ENCODE measurements at regions not wholly inside any gene's neighbourhood (a gene's known extent, or its start where the extent isn't known, plus 50 kb on each side); places are given as distances from the start of the nearest gene placed in this dataset.

DNA sequence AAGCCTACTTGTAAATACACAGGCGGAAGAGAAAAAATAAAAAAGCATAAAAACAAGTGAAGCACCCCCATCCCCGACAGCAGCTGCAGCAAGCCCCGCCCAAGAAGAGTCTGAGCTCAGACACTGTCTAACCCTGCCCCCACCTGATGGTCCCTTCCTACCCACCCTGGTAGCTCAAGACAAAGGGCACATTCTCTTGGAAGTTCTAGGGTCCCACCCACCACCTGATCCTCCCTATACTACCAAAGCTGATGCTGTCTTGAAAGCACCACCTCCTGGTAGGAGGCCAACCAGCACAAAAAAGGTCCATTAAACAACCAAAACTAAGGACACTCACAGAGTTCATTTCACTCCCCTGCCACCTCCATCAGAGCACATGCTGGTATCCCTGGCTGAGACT, 308.2 kb downstream of the KLHL13 start:
- H4K20me1 ChIP-seq (ENCODE audit: insufficient read depth, low read length), result no peaks in the 10 kb centered on the region
- no peaks in the 10 kb centered on the region for H3K36me3 ChIP-seq (replicated peaks; ENCODE audit: insufficient read depth, low read length)
- H3K9me3 ChIP-seq (replicated peaks; ENCODE audit: insufficient read depth, low read length), result no peaks in the 10 kb centered on the region
- H3K27ac ChIP-seq (ENCODE audit: low read length), result no peak overlapping the region
- no peaks in the 10 kb centered on the region for H3K27me3 ChIP-seq (replicated peaks; ENCODE audit: insufficient read depth, low read length)
- DNase-seq, result no peak
- H3K79me2 ChIP-seq (ENCODE audit: low read length), result no peaks in the 10 kb centered on the region
- TF ChIP-seq EZH2 (optimal IDR thresholded peaks at IDR 0.05; ENCODE audit: low read depth, low read length) (no peak), EZH2phosphoT487 (IDR thresholded peaks at IDR 0.05; ENCODE audit: low read length) (no peak)
- TF ChIP-seq, protein P1, sequence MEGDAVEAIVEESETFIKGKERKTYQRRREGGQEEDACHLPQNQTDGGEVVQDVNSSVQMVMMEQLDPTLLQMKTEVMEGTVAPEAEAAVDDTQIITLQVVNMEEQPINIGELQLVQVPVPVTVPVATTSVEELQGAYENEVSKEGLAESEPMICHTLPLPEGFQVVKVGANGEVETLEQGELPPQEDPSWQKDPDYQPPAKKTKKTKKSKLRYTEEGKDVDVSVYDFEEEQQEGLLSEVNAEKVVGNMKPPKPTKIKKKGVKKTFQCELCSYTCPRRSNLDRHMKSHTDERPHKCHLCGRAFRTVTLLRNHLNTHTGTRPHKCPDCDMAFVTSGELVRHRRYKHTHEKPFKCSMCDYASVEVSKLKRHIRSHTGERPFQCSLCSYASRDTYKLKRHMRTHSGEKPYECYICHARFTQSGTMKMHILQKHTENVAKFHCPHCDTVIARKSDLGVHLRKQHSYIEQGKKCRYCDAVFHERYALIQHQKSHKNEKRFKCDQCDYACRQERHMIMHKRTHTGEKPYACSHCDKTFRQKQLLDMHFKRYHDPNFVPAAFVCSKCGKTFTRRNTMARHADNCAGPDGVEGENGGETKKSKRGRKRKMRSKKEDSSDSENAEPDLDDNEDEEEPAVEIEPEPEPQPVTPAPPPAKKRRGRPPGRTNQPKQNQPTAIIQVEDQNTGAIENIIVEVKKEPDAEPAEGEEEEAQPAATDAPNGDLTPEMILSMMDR (IDR thresholded peaks at IDR 0.05; ENCODE audit: low read length), result no peak
- no peaks in the 10 kb centered on the region for H3F3A ChIP-seq (ENCODE audit: insufficient read depth, low read length)
- no peaks in the 10 kb centered on the region for H3K9me2 ChIP-seq (replicated peaks; ENCODE audit: insufficient read depth, low read length)
- H3K4me3 ChIP-seq (ENCODE audit: low read length), result no peak overlapping the region
- H2AFZ ChIP-seq (ENCODE audit: low read length), result no peak overlapping the region
- H3K4me2 ChIP-seq (ENCODE audit: low read depth, low read length), result no peak overlapping the region
- H3K4me1 ChIP-seq (ENCODE audit: low read length), result no peaks in the 10 kb centered on the region
- no peak overlapping the region for H3K9ac ChIP-seq (ENCODE audit: low read length)

DNA sequence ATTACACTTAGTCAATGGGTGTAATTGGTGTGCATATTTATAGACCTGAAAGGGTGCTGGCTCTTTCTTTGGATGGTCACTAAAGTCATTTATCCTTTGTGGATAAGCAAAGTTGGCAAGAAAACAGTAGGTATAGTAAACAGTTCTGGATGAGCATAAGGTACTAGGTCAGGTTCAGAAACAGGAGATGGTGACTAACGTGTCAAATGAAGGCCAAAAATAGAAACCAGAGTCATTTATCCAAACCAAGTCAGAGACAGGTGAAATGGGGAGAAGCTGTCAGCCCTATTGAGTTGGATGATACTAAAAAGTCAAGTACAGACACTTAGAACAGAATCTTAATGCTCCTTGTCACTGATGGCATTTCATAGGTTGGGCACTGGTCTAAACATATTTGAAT, 313.1 kb downstream of the KLHL13 start:
- Histone ChIP-seq H3K27ac (ENCODE audit: low read length) (no peak overlapping the region), H3K4me3 (ENCODE audit: low read length) (no peak overlapping the region), H3K27me3 (replicated peaks; ENCODE audit: insufficient read depth, low read length) (no peaks in the 10 kb centered on the region), H3K79me2 (ENCODE audit: low read length) (no peaks in the 10 kb centered on the region), H3K9me3 (replicated peaks; ENCODE audit: insufficient read depth, low read length) (no peaks in the 10 kb centered on the region), H3K36me3 (replicated peaks; ENCODE audit: insufficient read depth, low read length) (no peaks in the 10 kb centered on the region), H3K4me1 (ENCODE audit: low read length) (no peaks in the 10 kb centered on the region), H3K9ac (ENCODE audit: low read length) (no peak overlapping the region), H3K9me2 (replicated peaks; ENCODE audit: insufficient read depth, low read length) (no peaks in the 10 kb centered on the region), H2AFZ (ENCODE audit: low read length) (no peak overlapping the region), H3F3A (ENCODE audit: insufficient read depth, low read length) (no peaks in the 10 kb centered on the region), H3K4me2 (ENCODE audit: low read depth, low read length) (no peak overlapping the region), H4K20me1 (ENCODE audit: insufficient read depth, low read length) (no peaks in the 10 kb centered on the region)
- DNase-seq, result no peak
- TF ChIP-seq, protein P1 (IDR thresholded peaks at IDR 0.05; ENCODE audit: low read length), result no peak
- TF ChIP-seq EZH2 (optimal IDR thresholded peaks at IDR 0.05; ENCODE audit: low read depth, low read length), result no peak
- TF ChIP-seq EZH2phosphoT487 (IDR thresholded peaks at IDR 0.05; ENCODE audit: low read length), result no peak

DNA sequence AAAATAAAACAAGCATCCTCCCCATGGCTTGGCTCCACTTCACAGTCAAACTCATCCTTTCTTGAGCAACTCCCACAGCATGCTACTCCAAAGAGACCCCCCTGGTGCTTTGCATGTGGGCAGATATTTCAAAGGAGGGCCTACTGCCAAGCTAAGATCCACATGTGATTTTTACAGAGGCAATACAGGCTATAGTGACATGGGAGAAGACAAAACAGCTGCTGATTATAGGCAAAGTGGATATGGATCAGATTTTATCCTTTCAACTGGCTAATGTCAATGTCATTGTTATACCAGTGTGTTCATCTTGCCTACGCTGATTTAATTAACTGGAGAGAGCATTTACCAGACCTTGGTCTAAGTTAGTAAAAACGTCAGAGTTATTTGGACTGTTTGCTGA, 328.3 kb downstream of the KLHL13 start:
- H3K4me3 ChIP-seq (ENCODE audit: low read length), result no peak overlapping the region
- H3F3A ChIP-seq (ENCODE audit: insufficient read depth, low read length), result no peaks in the 10 kb centered on the region
- H3K27ac ChIP-seq (ENCODE audit: low read length), result no peak overlapping the region
- no peaks in the 10 kb centered on the region for H3K4me1 ChIP-seq (ENCODE audit: low read length)
- no peaks in the 10 kb centered on the region for H4K20me1 ChIP-seq (ENCODE audit: insufficient read depth, low read length)
- no peak overlapping the region for H2AFZ ChIP-seq (ENCODE audit: low read length)
- TF ChIP-seq EZH2 (optimal IDR thresholded peaks at IDR 0.05; ENCODE audit: low read depth, low read length) (no peak), EZH2phosphoT487 (IDR thresholded peaks at IDR 0.05; ENCODE audit: low read length) (no peak)
- TF ChIP-seq, protein P1 (IDR thresholded peaks at IDR 0.05; ENCODE audit: low read length), result no peak
- H3K9me2 ChIP-seq (replicated peaks; ENCODE audit: insufficient read depth, low read length), result no peaks in the 10 kb centered on the region
- DNase-seq, result no peak
- H3K36me3 ChIP-seq (replicated peaks; ENCODE audit: insufficient read depth, low read length), result no peaks in the 10 kb centered on the region
- no peaks in the 10 kb centered on the region for H3K27me3 ChIP-seq (replicated peaks; ENCODE audit: insufficient read depth, low read length)
- H3K9ac ChIP-seq (ENCODE audit: low read length), result no peak overlapping the region
- H3K79me2 ChIP-seq (ENCODE audit: low read length), result no peaks in the 10 kb centered on the region
- no peaks in the 10 kb centered on the region for H3K9me3 ChIP-seq (replicated peaks; ENCODE audit: insufficient read depth, low read length)
- H3K4me2 ChIP-seq (ENCODE audit: low read depth, low read length), result no peak overlapping the region
